GM23338 (cell line): ENCODE measurements at regions not wholly inside any gene's neighbourhood (a gene's known extent, or its start where the extent isn't known, plus 50 kb on each side); places are given as distances from the start of the nearest gene placed in this dataset.

ENCODE experiments used
- ATAC-seq: fragments of 200-7000 bp; cut with Tn5 transposase; 3 replicates; pipeline ENCODE4 v1.9.1; 2020
- DNase-seq: peaks from one replicate; pipeline ENCODE4 v3.0.0-alpha.2; 2015; ENCODE audit warnings: low spot score
- H2AFZ ChIP-seq: fragments of 200-600 bp; sonication (generic); 2 replicates; pipeline ENCODE4 v1.8.0; 2016; ENCODE audit warnings: antibody characterized with exemption, mild to moderate bottlenecking, moderate library complexity
- H3F3A ChIP-seq: fragments of 200-600 bp; sonication (generic); replicated peaks from 2 replicates; pipeline ENCODE4 v1.8.0; 2017; ENCODE audit warnings: antibody characterized with exemption, mixed run types, low read depth
- H3K27ac ChIP-seq: fragments of 200-600 bp; sonication (generic); 2 replicates; pipeline ENCODE4 v1.6.1; 2016; ENCODE audit warnings: low read depth
- H3K27me3 ChIP-seq: fragments of 200-600 bp; sonication (generic); 2 replicates; pipeline ENCODE4 v1.8.0; 2016; ENCODE audit warnings: mild to moderate bottlenecking, mixed run types, moderate library complexity; ENCODE audit not compliant: insufficient read depth
- H3K36me3 ChIP-seq: fragments of 200-600 bp; sonication (generic); 2 replicates; pipeline ENCODE4 v1.8.0; 2016; ENCODE audit warnings: mild to moderate bottlenecking; ENCODE audit not compliant: insufficient read depth
- H3K4me1 ChIP-seq: fragments of 200-600 bp; sonication (generic); 2 replicates; pipeline ENCODE4 v1.8.0; 2016; ENCODE audit warnings: mild to moderate bottlenecking, moderate library complexity; ENCODE audit not compliant: insufficient read depth
- H3K4me2 ChIP-seq: fragments of 200-600 bp; sonication (generic); 2 replicates; pipeline ENCODE4 v1.7.1; 2017; ENCODE audit warnings: mixed run types
- H3K4me3 ChIP-seq: fragments of 200-600 bp; sonication (generic); 2 replicates; pipeline ENCODE4 v1.6.1; 2016; ENCODE audit warnings: mixed run types
- H3K79me2 ChIP-seq: fragments of 200-600 bp; sonication (generic); replicated peaks from 2 replicates; pipeline ENCODE4 v1.8.0; 2017; ENCODE audit warnings: mild to moderate bottlenecking; ENCODE audit not compliant: insufficient read depth
- H3K9me2 ChIP-seq: fragments of 200-600 bp; sonication (generic); 2 replicates; pipeline ENCODE4 v1.8.0; 2017; ENCODE audit not compliant: insufficient read depth
- H4K20me1 ChIP-seq: fragments of 200-600 bp; sonication (generic); replicated peaks from 2 replicates; pipeline ENCODE4 v1.8.0; 2017; ENCODE audit warnings: mild to moderate bottlenecking; ENCODE audit not compliant: insufficient read depth
- H3K27ac Mint-ChIP-seq: 2 replicates; pipeline ENCODE4 v1.8.0; 2020; ENCODE audit warnings: inconsistent platforms, mild to moderate bottlenecking, moderate library complexity, mixed read lengths
- H3K27me3 Mint-ChIP-seq: 3 replicates; pipeline ENCODE4 v1.8.0; 2022; ENCODE audit warnings: low read depth, mild to moderate bottlenecking, moderate library complexity, mixed read lengths, inconsistent platforms; ENCODE audit not compliant: insufficient read depth, poor library complexity
- H3K36me3 Mint-ChIP-seq: 3 replicates; pipeline ENCODE4 v1.8.0; 2021; ENCODE audit warnings: low read depth, mild to moderate bottlenecking, inconsistent platforms, moderate library complexity, mixed read lengths
- H3K4me1 Mint-ChIP-seq: 3 replicates; pipeline ENCODE4 v1.8.0; 2020; ENCODE audit warnings: mild to moderate bottlenecking, inconsistent platforms, mixed read lengths
- H3K4me3 Mint-ChIP-seq: 3 replicates; pipeline ENCODE4 v1.8.0; 2021; ENCODE audit warnings: moderate library complexity, mild to moderate bottlenecking, inconsistent platforms, mixed read lengths
- H3K9me3 Mint-ChIP-seq: 3 replicates; pipeline ENCODE4 v1.8.0; 2020; ENCODE audit warnings: moderate library complexity, mild to moderate bottlenecking, inconsistent platforms, mixed read lengths
- CREB1 ChIP-seq: fragments of 250-450 bp; sonication (Bioruptor Pico); IDR thresholded peaks from 2 replicates; pipeline ENCODE4 v1.5.0; 2020; ENCODE audit warnings: low read depth, mild to moderate bottlenecking, moderate library complexity
- EZH2 ChIP-seq: fragments of 200-600 bp; sonication (generic); IDR thresholded peaks from one replicate; pipeline ENCODE4 v1.8.0; 2017; ENCODE audit warnings: antibody characterized with exemption, mild to moderate bottlenecking, low read depth; ENCODE audit not compliant: unreplicated experiment
- JUNB ChIP-seq: IDR thresholded peaks from one replicate; pipeline ENCODE4 v1.6.1; 2016; ENCODE audit warnings: antibody characterized with exemption; ENCODE audit not compliant: unreplicated experiment
- NANOG ChIP-seq: IDR thresholded peaks from 2 replicates; pipeline ENCODE4 v1.6.1; 2016; ENCODE audit warnings: antibody characterized with exemption, borderline replicate concordance
- POLR2AphosphoS5 ChIP-seq: IDR thresholded peaks from 2 replicates; pipeline ENCODE4 v1.6.1; 2016; ENCODE audit warnings: antibody characterized with exemption, low read depth
- STAT1 ChIP-seq: IDR thresholded peaks from one replicate; pipeline ENCODE4 v1.6.1; 2016; ENCODE audit warnings: antibody characterized with exemption; ENCODE audit not compliant: unreplicated experiment
- ZNF114 ChIP-seq: fragments of 250-450 bp; sonication (Bioruptor Pico); IDR thresholded peaks from 2 replicates; pipeline ENCODE4 v1.5.0; 2020; ENCODE audit warnings: mild to moderate bottlenecking, moderate library complexity
- ZNF331 ChIP-seq: fragments of 250-450 bp; sonication (Bioruptor Pico); IDR thresholded peaks from 2 replicates; pipeline ENCODE4 v1.5.0; 2020; ENCODE audit warnings: low read depth, mild to moderate bottlenecking, moderate library complexity
- TF ChIP-seq, protein P1 (sequence below): IDR thresholded peaks from 2 replicates; pipeline ENCODE4 v1.6.1; 2016; ENCODE audit warnings: antibody characterized with exemption
- TF ChIP-seq, protein P2 (sequence below): IDR thresholded peaks from one replicate; pipeline ENCODE4 v1.6.1; 2018; ENCODE audit warnings: antibody characterized with exemption; ENCODE audit not compliant: unreplicated experiment
- TF ChIP-seq, protein P3 (sequence below): fragments of 250-450 bp; sonication (Bioruptor Pico); IDR thresholded peaks from 2 replicates; pipeline ENCODE4 v1.5.0; 2020; ENCODE audit warnings: mild to moderate bottlenecking, moderate library complexity

DNA sequence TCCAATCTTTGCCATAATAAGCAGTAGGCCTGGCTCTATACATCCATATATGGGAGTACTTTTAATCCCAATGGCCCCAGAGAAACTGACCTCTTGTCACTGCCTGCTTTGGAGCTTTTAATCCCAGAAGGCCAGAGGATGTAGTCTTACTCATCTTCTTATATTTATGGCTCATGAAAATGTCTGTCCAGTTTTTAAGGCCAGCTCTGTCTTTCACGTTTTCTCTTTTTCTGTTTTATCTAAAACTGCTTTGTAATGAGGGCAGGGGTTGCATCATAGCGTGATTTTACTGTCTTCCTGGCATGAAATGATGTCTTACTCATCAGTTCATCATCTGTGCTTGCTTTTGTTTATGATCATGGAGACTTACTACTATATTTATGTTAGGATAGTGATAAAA is 1094.9 kb downstream of the MAT2B start (continued):
- TF ChIP-seq, protein P1, sequence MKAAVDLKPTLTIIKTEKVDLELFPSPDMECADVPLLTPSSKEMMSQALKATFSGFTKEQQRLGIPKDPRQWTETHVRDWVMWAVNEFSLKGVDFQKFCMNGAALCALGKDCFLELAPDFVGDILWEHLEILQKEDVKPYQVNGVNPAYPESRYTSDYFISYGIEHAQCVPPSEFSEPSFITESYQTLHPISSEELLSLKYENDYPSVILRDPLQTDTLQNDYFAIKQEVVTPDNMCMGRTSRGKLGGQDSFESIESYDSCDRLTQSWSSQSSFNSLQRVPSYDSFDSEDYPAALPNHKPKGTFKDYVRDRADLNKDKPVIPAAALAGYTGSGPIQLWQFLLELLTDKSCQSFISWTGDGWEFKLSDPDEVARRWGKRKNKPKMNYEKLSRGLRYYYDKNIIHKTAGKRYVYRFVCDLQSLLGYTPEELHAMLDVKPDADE, result no peak
- TF ChIP-seq JUNB, result no peak

DNA sequence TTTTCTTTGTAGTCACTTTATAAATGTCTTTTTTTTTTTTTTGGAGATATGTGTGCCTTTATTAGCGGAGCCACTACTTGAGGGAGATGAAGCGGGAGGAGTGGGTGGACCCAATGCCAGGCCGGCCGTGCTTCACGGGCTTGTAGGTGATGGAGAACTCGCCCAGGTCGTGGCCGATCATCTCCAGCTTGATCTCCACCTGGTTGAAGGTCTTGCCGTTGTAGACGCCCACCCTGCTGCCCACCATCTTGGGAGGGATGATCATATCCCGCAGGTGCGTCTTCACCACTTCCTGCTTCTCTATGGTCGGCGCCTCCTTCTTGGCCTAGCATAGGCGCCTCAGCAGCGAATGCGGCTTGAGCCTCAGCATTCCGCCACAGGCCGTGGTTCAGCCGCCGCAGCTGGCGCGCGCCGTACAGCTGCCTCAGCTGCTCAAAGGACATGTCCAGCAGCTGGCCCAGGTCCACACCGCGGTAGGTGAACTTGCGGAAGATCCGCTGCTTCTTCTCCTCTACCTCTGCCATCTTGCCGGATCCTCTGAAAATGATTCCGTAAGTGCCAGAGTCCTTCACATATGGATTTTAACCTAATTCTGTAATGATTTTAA is 1095.6 kb downstream of the MAT2B start:
- Histone ChIP-seq H3K27me3 (no peaks in the 10 kb centered on the region), H3K4me3 (no peak overlapping the region), H3K79me2 (no peaks in the 10 kb centered on the region), H3K36me3 (no peaks in the 10 kb centered on the region), H3F3A (no peaks in the 10 kb centered on the region), H3K4me1 (0 out of 2 replicates have a peak, but pooled peaks cover 3% of the 10 kb centered on the region), H3K27ac (no peak overlapping the region), H2AFZ (no peak overlapping the region), H3K9me2 (peaks cover 5% of the 10 kb centered on the region; the same call in 1 of the 2 replicates), H4K20me1 (no peaks in the 10 kb centered on the region), H3K4me2 (no peak overlapping the region)
- Mint-ChIP-seq H3K27ac (no peak overlapping the region), H3K4me3 (no peak overlapping the region), H3K4me1 (no peaks in the 10 kb centered on the region), H3K36me3 (peaks cover 10% of the 10 kb centered on the region; the same call in 1 of the 3 replicates), H3K9me3 (no peaks in the 10 kb centered on the region; the same call in 2 of the 3 replicates), H3K27me3 (peaks cover 6% of the 10 kb centered on the region)
- ATAC-seq, result no peak
- TF ChIP-seq, protein P1, result no peak
- TF ChIP-seq JUNB (no peak), CREB1 (no peak), STAT1 (no peak), EZH2 (no peak), ZNF114 (CRISPR knock-in tag) (no peak), ZNF331 (no peak), POLR2AphosphoS5 (no peak), NANOG (no peak)
- TF ChIP-seq, protein P2, sequence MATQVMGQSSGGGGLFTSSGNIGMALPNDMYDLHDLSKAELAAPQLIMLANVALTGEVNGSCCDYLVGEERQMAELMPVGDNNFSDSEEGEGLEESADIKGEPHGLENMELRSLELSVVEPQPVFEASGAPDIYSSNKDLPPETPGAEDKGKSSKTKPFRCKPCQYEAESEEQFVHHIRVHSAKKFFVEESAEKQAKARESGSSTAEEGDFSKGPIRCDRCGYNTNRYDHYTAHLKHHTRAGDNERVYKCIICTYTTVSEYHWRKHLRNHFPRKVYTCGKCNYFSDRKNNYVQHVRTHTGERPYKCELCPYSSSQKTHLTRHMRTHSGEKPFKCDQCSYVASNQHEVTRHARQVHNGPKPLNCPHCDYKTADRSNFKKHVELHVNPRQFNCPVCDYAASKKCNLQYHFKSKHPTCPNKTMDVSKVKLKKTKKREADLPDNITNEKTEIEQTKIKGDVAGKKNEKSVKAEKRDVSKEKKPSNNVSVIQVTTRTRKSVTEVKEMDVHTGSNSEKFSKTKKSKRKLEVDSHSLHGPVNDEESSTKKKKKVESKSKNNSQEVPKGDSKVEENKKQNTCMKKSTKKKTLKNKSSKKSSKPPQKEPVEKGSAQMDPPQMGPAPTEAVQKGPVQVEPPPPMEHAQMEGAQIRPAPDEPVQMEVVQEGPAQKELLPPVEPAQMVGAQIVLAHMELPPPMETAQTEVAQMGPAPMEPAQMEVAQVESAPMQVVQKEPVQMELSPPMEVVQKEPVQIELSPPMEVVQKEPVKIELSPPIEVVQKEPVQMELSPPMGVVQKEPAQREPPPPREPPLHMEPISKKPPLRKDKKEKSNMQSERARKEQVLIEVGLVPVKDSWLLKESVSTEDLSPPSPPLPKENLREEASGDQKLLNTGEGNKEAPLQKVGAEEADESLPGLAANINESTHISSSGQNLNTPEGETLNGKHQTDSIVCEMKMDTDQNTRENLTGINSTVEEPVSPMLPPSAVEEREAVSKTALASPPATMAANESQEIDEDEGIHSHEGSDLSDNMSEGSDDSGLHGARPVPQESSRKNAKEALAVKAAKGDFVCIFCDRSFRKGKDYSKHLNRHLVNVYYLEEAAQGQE, result no peak
- TF ChIP-seq, protein P3, sequence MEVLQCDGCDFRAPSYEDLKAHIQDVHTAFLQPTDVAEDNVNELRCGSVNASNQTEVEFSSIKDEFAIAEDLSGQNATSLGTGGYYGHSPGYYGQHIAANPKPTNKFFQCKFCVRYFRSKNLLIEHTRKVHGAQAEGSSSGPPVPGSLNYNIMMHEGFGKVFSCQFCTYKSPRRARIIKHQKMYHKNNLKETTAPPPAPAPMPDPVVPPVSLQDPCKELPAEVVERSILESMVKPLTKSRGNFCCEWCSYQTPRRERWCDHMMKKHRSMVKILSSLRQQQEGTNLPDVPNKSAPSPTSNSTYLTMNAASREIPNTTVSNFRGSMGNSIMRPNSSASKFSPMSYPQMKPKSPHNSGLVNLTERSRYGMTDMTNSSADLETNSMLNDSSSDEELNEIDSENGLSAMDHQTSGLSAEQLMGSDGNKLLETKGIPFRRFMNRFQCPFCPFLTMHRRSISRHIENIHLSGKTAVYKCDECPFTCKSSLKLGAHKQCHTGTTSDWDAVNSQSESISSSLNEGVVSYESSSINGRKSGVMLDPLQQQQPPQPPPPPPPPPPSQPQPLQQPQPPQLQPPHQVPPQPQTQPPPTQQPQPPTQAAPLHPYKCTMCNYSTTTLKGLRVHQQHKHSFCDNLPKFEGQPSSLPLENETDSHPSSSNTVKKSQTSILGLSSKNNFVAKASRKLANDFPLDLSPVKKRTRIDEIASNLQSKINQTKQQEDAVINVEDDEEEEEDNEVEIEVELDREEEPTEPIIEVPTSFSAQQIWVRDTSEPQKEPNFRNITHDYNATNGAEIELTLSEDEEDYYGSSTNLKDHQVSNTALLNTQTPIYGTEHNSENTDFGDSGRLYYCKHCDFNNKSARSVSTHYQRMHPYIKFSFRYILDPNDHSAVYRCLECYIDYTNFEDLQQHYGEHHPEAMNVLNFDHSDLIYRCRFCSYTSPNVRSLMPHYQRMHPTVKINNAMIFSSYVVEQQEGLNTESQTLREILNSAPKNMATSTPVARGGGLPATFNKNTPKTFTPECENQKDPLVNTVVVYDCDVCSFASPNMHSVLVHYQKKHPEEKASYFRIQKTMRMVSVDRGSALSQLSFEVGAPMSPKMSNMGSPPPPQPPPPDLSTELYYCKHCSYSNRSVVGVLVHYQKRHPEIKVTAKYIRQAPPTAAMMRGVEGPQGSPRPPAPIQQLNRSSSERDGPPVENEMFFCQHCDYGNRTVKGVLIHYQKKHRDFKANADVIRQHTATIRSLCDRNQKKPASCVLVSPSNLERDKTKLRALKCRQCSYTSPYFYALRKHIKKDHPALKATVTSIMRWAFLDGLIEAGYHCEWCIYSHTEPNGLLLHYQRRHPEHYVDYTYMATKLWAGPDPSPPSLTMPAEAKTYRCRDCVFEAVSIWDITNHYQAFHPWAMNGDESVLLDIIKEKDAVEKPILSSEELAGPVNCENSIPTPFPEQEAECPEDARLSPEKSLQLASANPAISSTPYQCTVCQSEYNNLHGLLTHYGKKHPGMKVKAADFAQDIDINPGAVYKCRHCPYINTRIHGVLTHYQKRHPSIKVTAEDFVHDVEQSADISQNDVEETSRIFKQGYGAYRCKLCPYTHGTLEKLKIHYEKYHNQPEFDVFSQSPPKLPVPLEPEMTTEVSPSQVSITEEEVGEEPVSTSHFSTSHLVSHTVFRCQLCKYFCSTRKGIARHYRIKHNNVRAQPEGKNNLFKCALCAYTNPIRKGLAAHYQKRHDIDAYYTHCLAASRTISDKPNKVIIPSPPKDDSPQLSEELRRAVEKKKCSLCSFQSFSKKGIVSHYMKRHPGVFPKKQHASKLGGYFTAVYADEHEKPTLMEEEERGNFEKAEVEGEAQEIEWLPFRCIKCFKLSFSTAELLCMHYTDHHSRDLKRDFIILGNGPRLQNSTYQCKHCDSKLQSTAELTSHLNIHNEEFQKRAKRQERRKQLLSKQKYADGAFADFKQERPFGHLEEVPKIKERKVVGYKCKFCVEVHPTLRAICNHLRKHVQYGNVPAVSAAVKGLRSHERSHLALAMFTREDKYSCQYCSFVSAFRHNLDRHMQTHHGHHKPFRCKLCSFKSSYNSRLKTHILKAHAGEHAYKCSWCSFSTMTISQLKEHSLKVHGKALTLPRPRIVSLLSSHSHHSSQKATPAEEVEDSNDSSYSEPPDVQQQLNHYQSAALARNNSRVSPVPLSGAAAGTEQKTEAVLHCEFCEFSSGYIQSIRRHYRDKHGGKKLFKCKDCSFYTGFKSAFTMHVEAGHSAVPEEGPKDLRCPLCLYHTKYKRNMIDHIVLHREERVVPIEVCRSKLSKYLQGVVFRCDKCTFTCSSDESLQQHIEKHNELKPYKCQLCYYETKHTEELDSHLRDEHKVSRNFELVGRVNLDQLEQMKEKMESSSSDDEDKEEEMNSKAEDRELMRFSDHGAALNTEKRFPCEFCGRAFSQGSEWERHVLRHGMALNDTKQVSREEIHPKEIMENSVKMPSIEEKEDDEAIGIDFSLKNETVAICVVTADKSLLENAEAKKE, result no peak
- DNase-seq, result no peak
